ENCODE measurements at regions not wholly inside any gene's neighbourhood (a gene's known extent, or its start where the extent isn't known, plus 50 kb on each side); places are given as distances from the start of the nearest gene placed in this dataset.
"Not testable (repeated sequence)": the region's sequence is repeated elsewhere in the genome, so short reads cannot be mapped to it uniquely, and the experiment has no call there.

GRCh38 chr6:115765966-115766365 is 294.7 kb downstream of the FRK start:
- DNase-seq (ENCODE audit: low read depth, low spot score) = no peak
- no peaks in the 10 kb centered on the region for H3K36me3 Mint-ChIP-seq (ENCODE audit: low read depth)

GRCh38 chr6:115759051-115759450 is 301.6 kb downstream of the FRK start:
- H3K36me3 Mint-ChIP-seq (ENCODE audit: low read depth) = no peaks in the 10 kb centered on the region
- no peak overlapping the region for H3K4me3 Mint-ChIP-seq
- H3K27me3 Mint-ChIP-seq (ENCODE audit: low read depth) = no peaks in the 10 kb centered on the region
- DNase-seq (ENCODE audit: low read depth, low spot score) = no peak
- H3K4me1 Mint-ChIP-seq = no peaks in the 10 kb centered on the region
- no peaks in the 10 kb centered on the region for H3K9me3 Mint-ChIP-seq
- H3K27ac Mint-ChIP-seq (ENCODE audit: unreplicated experiment) = no peak overlapping the region
- no peak for TF ChIP-seq CTCF (conservative IDR thresholded peaks at IDR 0.05)

More at GRCh38 chr6:115765966-115766365, 294.7 kb downstream of the FRK start:
- Mint-ChIP-seq H3K4me3 (no peak overlapping the region), H3K27ac (ENCODE audit: unreplicated experiment) (no peak overlapping the region), H3K9me3 (no peaks in the 10 kb centered on the region), H3K27me3 (ENCODE audit: low read depth) (no peaks in the 10 kb centered on the region), H3K4me1 (no peaks in the 10 kb centered on the region)
- no peak for TF ChIP-seq CTCF (conservative IDR thresholded peaks at IDR 0.05)

GRCh38 chr6:115753446-115753845 is 307.2 kb downstream of the FRK start:
- no peak overlapping the region for H3K27ac Mint-ChIP-seq (ENCODE audit: unreplicated experiment)
- H3K4me3 Mint-ChIP-seq = no peak overlapping the region
- no peaks in the 10 kb centered on the region for H3K4me1 Mint-ChIP-seq
- H3K36me3 Mint-ChIP-seq (ENCODE audit: low read depth) = no peaks in the 10 kb centered on the region
- TF ChIP-seq CTCF (conservative IDR thresholded peaks at IDR 0.05) = no peak
- no peaks in the 10 kb centered on the region for H3K9me3 Mint-ChIP-seq
- H3K27me3 Mint-ChIP-seq (ENCODE audit: low read depth) = no peaks in the 10 kb centered on the region
- no peak for DNase-seq (ENCODE audit: low read depth, low spot score)

GRCh38 chr6:115750946-115751345 is 309.7 kb downstream of the FRK start:
- Mint-ChIP-seq H3K27me3 (ENCODE audit: low read depth) (no peaks in the 10 kb centered on the region), H3K36me3 (ENCODE audit: low read depth) (no peaks in the 10 kb centered on the region), H3K4me3 (no peak overlapping the region), H3K9me3 (no peaks in the 10 kb centered on the region), H3K27ac (ENCODE audit: unreplicated experiment) (no peak overlapping the region), H3K4me1 (no peaks in the 10 kb centered on the region)
- no peak for DNase-seq (ENCODE audit: low read depth, low spot score)
- TF ChIP-seq CTCF (conservative IDR thresholded peaks at IDR 0.05) = no peak

GRCh38 chr6:115750292-115750691 is 310.4 kb downstream of the FRK start:
- Mint-ChIP-seq H3K27ac (ENCODE audit: unreplicated experiment) (no peak overlapping the region), H3K36me3 (ENCODE audit: low read depth) (no peaks in the 10 kb centered on the region), H3K27me3 (ENCODE audit: low read depth) (no peaks in the 10 kb centered on the region), H3K4me3 (no peak overlapping the region), H3K9me3 (no peaks in the 10 kb centered on the region), H3K4me1 (no peaks in the 10 kb centered on the region)
- DNase-seq (ENCODE audit: low read depth, low spot score) = no peak
- no peak for TF ChIP-seq CTCF (conservative IDR thresholded peaks at IDR 0.05)

- no peak for TF ChIP-seq CTCF (conservative IDR thresholded peaks at IDR 0.05)
- H3K4me1 Mint-ChIP-seq = no peaks in the 10 kb centered on the region
- H3K27ac Mint-ChIP-seq (ENCODE audit: unreplicated experiment) = no peak overlapping the region
- peaks cover 2% of the 10 kb centered on the region for H3K36me3 Mint-ChIP-seq (ENCODE audit: low read depth)
- no peak for DNase-seq (ENCODE audit: low read depth, low spot score)
- peaks cover 4% of the 10 kb centered on the region for H3K27me3 Mint-ChIP-seq (ENCODE audit: low read depth)
- H3K4me3 Mint-ChIP-seq = no peak overlapping the region
- H3K9me3 Mint-ChIP-seq = peaks cover 11% of the 10 kb centered on the region
Measured at GRCh38 chr6:115747719-115748118, 313.0 kb downstream of the FRK start.

GRCh38 chr6:115746583-115746982 is 314.1 kb downstream of the FRK start:
- not testable (repeated sequence) for DNase-seq (ENCODE audit: low read depth, low spot score); H3K4me1 Mint-ChIP-seq; H3K4me3 Mint-ChIP-seq; H3K27ac Mint-ChIP-seq (ENCODE audit: unreplicated experiment); H3K27me3 Mint-ChIP-seq (ENCODE audit: low read depth); H3K36me3 Mint-ChIP-seq (ENCODE audit: low read depth)
- peaks cover 11% of the 10 kb centered on the region for H3K9me3 Mint-ChIP-seq

Measured in neural crest cell (in vitro differentiated cells).